ENCODE measurements at regions not wholly inside any gene's neighbourhood (a gene's known extent, or its start where the extent isn't known, plus 50 kb on each side); places are given as distances from the start of the nearest gene placed in this dataset.

- no peak for DNase-seq
Observed at GRCh38 chr12:54711669-54712068, 63.5 kb upstream of the DCD start.

- DNase-seq = no peak
Observed at GRCh38 chr12:54708826-54709225, 60.7 kb upstream of the DCD start.

- DNase-seq = no peak
Observed at GRCh38 chr12:54704202-54704601, 56.0 kb upstream of the DCD start.

- peak; percentile 64 for DNase-seq
Observed at GRCh38 chr12:54701940-54702592, 53.9 kb upstream of the DCD start.

- DNase-seq = no peak
Observed at GRCh38 chr12:54700849-54701248, 52.7 kb upstream of the DCD start.

- no peak for DNase-seq
Observed at GRCh38 chr12:54700301-54700700, 52.1 kb upstream of the DCD start.

Data from midbrain (tissue), 1 donor.